K562 (cell line): ENCODE measurements at regions not wholly inside any gene's neighbourhood (a gene's known extent, or its start where the extent isn't known, plus 50 kb on each side); places are given as distances from the start of the nearest gene placed in this dataset.

ENCODE experiments used
- ATAC-seq: fragments of 200-7000 bp; cut with Tn5 transposase; 3 replicates; pipeline ENCODE4 v1.9.1; 2020; ENCODE audit warnings: moderate library complexity
- BruUV-seq: library from RNA; stranded (reverse); fragments of 400-500 nt; replicated peaks from 2 replicates; lab custom pipeline; 2021; lab: Mats Ljungman, UMichigan
- CTCF ChIA-PET: fragments of 300-600 bp; formaldehyde crosslinking; extraction: SDS; loops from one replicate; lab custom pipeline; 2021; ENCODE audit warnings: low intra/inter-chr PET ratio; lab: Yijun Ruan, JAX
- POLR2A ChIA-PET: fragments of 300-600, 350-650 bp; sonication (Branson Sonifier 250); formaldehyde crosslinking; extraction: SDS; loops from one replicate; lab custom pipeline; 2021; ENCODE audit warnings: antibody characterized with exemption, inconsistent platforms; lab: Yijun Ruan, JAX
- DNase-seq, 4 experiments: peaks; one replicate each; pipeline versions ENCODE4 v3.0.0 to v3.0.0-alpha.2; 2011 to 2018; ENCODE audit warnings: low spot score in 3 of 4, mixed read lengths in 3 of 4; ENCODE audit errors: extremely low read depth in 1 of 4
- FAIRE-seq: peaks from 2 replicates; lab custom pipeline; 2011; peaks lifted over from hg19 to GRCh38; lab: Jason Lieb, UNC
- H2AFZ ChIP-seq: 2 replicates; pipeline ENCODE4 v1.6.0; 2011; ENCODE audit warnings: low read depth, low read length, control low read depth, inconsistent platforms
- H3K27ac ChIP-seq: fragments of 200-600 bp; 3 replicates; pipeline ENCODE4 v1.8.0; 2011; ENCODE audit warnings: low read depth, mild to moderate bottlenecking, control low read depth, inconsistent platforms, low read length, moderate library complexity, mixed read lengths; ENCODE audit errors: extremely low read depth
- H3K27me3 ChIP-seq, 2 experiments: fragments of 300-600 bp in 1 of 2; 2 replicates in 1 of 2; 3 replicates in 1 of 2; pipeline versions ENCODE4 v1.6.0 to v1.8.0; 2011; ENCODE audit warnings: inconsistent platforms in 2 of 2, low read length in 2 of 2, mild to moderate bottlenecking in 1 of 2, mixed read lengths in 1 of 2, moderate library complexity in 1 of 2; ENCODE audit not compliant: control insufficient read depth in 2 of 2, insufficient read depth in 2 of 2
- H3K36me3 ChIP-seq: fragments of 300-600 bp; 3 replicates; pipeline ENCODE4 v1.8.0; 2011; ENCODE audit warnings: mild to moderate bottlenecking, low read length, inconsistent platforms; ENCODE audit not compliant: control insufficient read depth, insufficient read depth
- H3K4me1 ChIP-seq, 2 experiments: fragments of 200-600 bp in 1 of 2; replicated peaks in 1 of 2; 2 replicates in 1 of 2; 3 replicates in 1 of 2; pipeline versions ENCODE4 v1.5.1 to v1.8.0; 2011; ENCODE audit warnings: inconsistent platforms in 2 of 2, low read length in 2 of 2, mild to moderate bottlenecking in 1 of 2, mixed read lengths in 1 of 2, moderate library complexity in 1 of 2; ENCODE audit not compliant: control insufficient read depth in 2 of 2, insufficient read depth in 2 of 2
- H3K4me2 ChIP-seq: 2 replicates; pipeline ENCODE4 v1.6.1; 2011; ENCODE audit warnings: low read length, control low read depth, inconsistent platforms, mixed read lengths; ENCODE audit not compliant: insufficient read depth
- H3K4me3 ChIP-seq: fragments of 200-600 bp; sonication (generic), shearing (Covaris generic); 2 replicates; pipeline ENCODE4 v1.5.1; 2016; ENCODE audit warnings: control low read depth, inconsistent platforms
- H3K79me2 ChIP-seq: fragments of 200-600 bp; 3 replicates; pipeline ENCODE4 v1.8.0; 2011; ENCODE audit warnings: low read length, inconsistent platforms; ENCODE audit not compliant: control insufficient read depth, insufficient read depth
- H3K9ac ChIP-seq, 2 experiments: 2 replicates each; pipeline versions ENCODE4 v1.6.0 to v1.6.1; 2011; ENCODE audit warnings: low read depth in 2 of 2, low read length in 2 of 2, control low read depth in 1 of 2, inconsistent platforms in 1 of 2, mild to moderate bottlenecking in 1 of 2, mixed read lengths in 1 of 2; ENCODE audit not compliant: insufficient read depth in 1 of 2
- H3K9me1 ChIP-seq: one replicate; pipeline ENCODE4 v1.6.0; 2011; ENCODE audit warnings: inconsistent platforms, mild to moderate bottlenecking, low read length, moderate library complexity; ENCODE audit not compliant: control insufficient read depth, insufficient read depth
- H3K9me3 ChIP-seq: replicated peaks from 2 replicates; pipeline ENCODE4 v1.5.1; 2011; ENCODE audit warnings: low read depth, low read length, inconsistent platforms; ENCODE audit not compliant: control insufficient read depth, insufficient read depth
- H4K20me1 ChIP-seq: replicated peaks from 2 replicates; pipeline ENCODE4 v1.6.1; 2011; ENCODE audit warnings: low read length, inconsistent platforms, mixed read lengths; ENCODE audit not compliant: control insufficient read depth, insufficient read depth
- AFF1 ChIP-seq, 2 experiments: fragments of 450-650 bp; IDR thresholded peaks; 2 replicates each; pipeline ENCODE4 v1.6.1; 2018; ENCODE audit warnings: mild to moderate bottlenecking in 2 of 2, low read depth in 1 of 2; ENCODE audit not compliant: partially characterized antibody in 2 of 2
- KLF16 ChIP-seq: IDR thresholded peaks from 2 replicates; pipeline ENCODE4 v1.6.1; 2016; ENCODE audit warnings: antibody characterized with exemption
- NCOA6 ChIP-seq: fragments of 450-650 bp; IDR thresholded peaks from 2 replicates; pipeline ENCODE4 v1.6.1; 2017; ENCODE audit warnings: mild to moderate bottlenecking
- POLR2AphosphoS5 ChIP-seq: IDR thresholded peaks from 2 replicates; pipeline ENCODE4 v1.6.1; 2011; ENCODE audit warnings: mild to moderate bottlenecking, low read depth, low read length, moderate library complexity; ENCODE audit not compliant: control insufficient read depth, insufficient read depth
- RCOR1 ChIP-seq, 2 experiments: IDR thresholded peaks; 2 replicates each; pipeline ENCODE4 v1.6.1; 2012; ENCODE audit warnings: low read depth in 2 of 2, low read length in 2 of 2, borderline replicate concordance in 1 of 2, improper control_type of control experiment in 1 of 2
- ZNF507 ChIP-seq: conservative IDR thresholded peaks from 2 replicates; pipeline ENCODE4 v1.6.1; 2017; ENCODE audit warnings: missing genetic modification characterization, missing compliant biosample characterization
- WGBS: fragments of 100-300 bp; shearing (Covaris generic); methylation state at CpG from one replicate; pipeline ENCODE4 v1.1.6; 2016; ENCODE audit warnings: low coverage, mixed read lengths; ENCODE audit not compliant: insufficient coverage; ENCODE audit errors: missing lambda C conversion rate; 5-methylcytosine and 5-hydroxymethylcytosine counted together
- in situ Hi-C: fragments of 300-500 bp; cut with MboI; formaldehyde crosslinking; loops from 4 replicates; pipeline ENCODE4 v1.15.0; 2018; ENCODE audit warnings: inconsistent platforms, mixed read lengths
- intact Hi-C: fragments of 100-400 bp; cut with micrococcal nuclease; formaldehyde crosslinking; loops from 2 replicates; pipeline ENCODE4 v1.14.2; 2022
- TF ChIP-seq, protein P1 (sequence below): fragments of 450-650 bp; IDR thresholded peaks from 2 replicates; pipeline ENCODE4 v1.6.1; 2017; ENCODE audit warnings: mild to moderate bottlenecking, moderate library complexity

- Histone ChIP-seq H3K27ac (no peak overlapping the region), H3K4me3 (no peak overlapping the region), H3K9me3 (no peaks in the 10 kb centered on the region), H3K9ac (no peak overlapping the region), H3K4me1 (no peaks in the 10 kb centered on the region), H4K20me1 (no peaks in the 10 kb centered on the region), H3K4me2 (no peak overlapping the region), H3K79me2 (no peaks in the 10 kb centered on the region), H2AFZ (no peak overlapping the region), H3K27me3 (no peaks in the 10 kb centered on the region; a peak in 1 of 5 replicates), H3K9me1 (no peaks in the 10 kb centered on the region), H3K36me3 (no peaks in the 10 kb centered on the region)
- intact Hi-C loops (no loop called here), in situ Hi-C loops (no loop called here)
- no peak for FAIRE-seq
- POLR2A ChIA-PET: no interaction called here
- BruUV-seq: no TSS peak
- TF ChIP-seq AFF1 (IDR thresholded peaks at IDR 0.05; ENCODE audit: low read depth in 1 of 2, partially characterized antibody in 2 of 2) (no peak), KLF16 (no peak), NCOA6 (no peak), RCOR1 (IDR thresholded peaks at IDR 0.05; ENCODE audit: borderline replicate concordance in 1 of 2, low read depth in 2 of 2, low read length in 2 of 2) (no peak), POLR2AphosphoS5 (no peak), ZNF507 (tag) (no peak)
- TF ChIP-seq, protein P1, sequence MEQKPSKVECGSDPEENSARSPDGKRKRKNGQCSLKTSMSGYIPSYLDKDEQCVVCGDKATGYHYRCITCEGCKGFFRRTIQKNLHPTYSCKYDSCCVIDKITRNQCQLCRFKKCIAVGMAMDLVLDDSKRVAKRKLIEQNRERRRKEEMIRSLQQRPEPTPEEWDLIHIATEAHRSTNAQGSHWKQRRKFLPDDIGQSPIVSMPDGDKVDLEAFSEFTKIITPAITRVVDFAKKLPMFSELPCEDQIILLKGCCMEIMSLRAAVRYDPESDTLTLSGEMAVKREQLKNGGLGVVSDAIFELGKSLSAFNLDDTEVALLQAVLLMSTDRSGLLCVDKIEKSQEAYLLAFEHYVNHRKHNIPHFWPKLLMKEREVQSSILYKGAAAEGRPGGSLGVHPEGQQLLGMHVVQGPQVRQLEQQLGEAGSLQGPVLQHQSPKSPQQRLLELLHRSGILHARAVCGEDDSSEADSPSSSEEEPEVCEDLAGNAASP: no peak
- WGBS: 0% methylated on average over 3 of the region's 3 CpGs
- CTCF ChIA-PET: no interaction called here
- no peak for ATAC-seq
- DNase-seq: no peak
These were observed 554.0 kb upstream of the ZFHX3 start for GRCh38 chr16:73601911-73602310.
